Fibroblast of villous mesenchyme (primary cell): ENCODE measurements at regions not wholly inside any gene's neighbourhood (a gene's known extent, or its start where the extent isn't known, plus 50 kb on each side); places are given as distances from the start of the nearest gene placed in this dataset.
"Not testable (repeated sequence)": the region's sequence is repeated elsewhere in the genome, so short reads cannot be mapped to it uniquely, and the experiment has no call there.

Experiments
- DNase-seq: peaks from one replicate; pipeline ENCODE4 v3.0.0-alpha.2; 2010; ENCODE audit warnings: low read depth
- H3K4me3 ChIP-seq: 2 replicates; pipeline ENCODE4 v1.5.1; 2011; ENCODE audit warnings: low read depth, mild to moderate bottlenecking, low read length
- TF ChIP-seq, protein P1 (sequence below): IDR thresholded peaks from 2 replicates; pipeline ENCODE4 v1.5.1; 2012; ENCODE audit warnings: low read depth, mild to moderate bottlenecking, low read length; ENCODE audit not compliant: insufficient read depth

DNA sequence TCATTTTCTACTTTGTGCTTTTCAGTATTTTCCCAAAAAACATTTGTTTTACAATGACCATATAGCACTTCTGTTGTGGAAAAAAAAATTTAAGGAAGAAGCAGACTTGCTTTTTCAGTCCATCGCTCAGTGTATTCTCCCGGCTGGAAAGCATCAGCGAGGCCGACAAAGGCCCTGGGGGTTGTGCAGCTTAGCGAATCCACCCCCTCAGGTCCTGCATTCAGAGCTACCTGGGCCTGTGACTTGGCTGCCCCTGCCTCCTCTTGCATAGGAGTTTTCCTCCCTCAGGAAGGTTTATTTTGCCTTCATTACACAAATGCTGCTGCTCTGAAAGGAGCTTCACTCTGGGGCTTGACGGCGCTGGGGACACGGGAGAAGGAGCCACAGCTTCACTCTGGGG is 244.4 kb upstream of the MGAT5 start:
- no peak for DNase-seq
- TF ChIP-seq, protein P1, sequence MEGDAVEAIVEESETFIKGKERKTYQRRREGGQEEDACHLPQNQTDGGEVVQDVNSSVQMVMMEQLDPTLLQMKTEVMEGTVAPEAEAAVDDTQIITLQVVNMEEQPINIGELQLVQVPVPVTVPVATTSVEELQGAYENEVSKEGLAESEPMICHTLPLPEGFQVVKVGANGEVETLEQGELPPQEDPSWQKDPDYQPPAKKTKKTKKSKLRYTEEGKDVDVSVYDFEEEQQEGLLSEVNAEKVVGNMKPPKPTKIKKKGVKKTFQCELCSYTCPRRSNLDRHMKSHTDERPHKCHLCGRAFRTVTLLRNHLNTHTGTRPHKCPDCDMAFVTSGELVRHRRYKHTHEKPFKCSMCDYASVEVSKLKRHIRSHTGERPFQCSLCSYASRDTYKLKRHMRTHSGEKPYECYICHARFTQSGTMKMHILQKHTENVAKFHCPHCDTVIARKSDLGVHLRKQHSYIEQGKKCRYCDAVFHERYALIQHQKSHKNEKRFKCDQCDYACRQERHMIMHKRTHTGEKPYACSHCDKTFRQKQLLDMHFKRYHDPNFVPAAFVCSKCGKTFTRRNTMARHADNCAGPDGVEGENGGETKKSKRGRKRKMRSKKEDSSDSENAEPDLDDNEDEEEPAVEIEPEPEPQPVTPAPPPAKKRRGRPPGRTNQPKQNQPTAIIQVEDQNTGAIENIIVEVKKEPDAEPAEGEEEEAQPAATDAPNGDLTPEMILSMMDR = no peak
- no peak overlapping the region for H3K4me3 ChIP-seq

DNA sequence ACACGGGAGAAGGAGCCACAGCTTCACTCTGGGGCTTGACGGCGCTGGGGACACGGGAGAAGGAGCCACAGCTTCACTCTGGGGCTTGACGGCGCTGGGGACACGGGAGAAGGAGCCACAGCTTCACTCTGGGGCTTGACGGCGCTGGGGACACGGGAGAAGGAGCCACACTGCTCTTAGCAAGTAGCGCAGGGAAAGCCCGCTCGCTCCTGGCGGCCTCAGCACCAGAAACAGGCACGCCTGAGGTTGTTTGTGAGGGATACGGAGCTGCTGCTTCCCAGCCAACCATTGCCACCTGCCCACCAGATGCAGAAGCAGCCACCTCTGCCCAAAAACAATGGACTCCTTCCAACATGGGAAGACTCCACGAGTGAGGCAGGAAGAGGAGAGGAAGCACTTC is 244.0 kb upstream of the MGAT5 start:
- not testable (repeated sequence) for DNase-seq, H3K4me3 ChIP-seq

DNA sequence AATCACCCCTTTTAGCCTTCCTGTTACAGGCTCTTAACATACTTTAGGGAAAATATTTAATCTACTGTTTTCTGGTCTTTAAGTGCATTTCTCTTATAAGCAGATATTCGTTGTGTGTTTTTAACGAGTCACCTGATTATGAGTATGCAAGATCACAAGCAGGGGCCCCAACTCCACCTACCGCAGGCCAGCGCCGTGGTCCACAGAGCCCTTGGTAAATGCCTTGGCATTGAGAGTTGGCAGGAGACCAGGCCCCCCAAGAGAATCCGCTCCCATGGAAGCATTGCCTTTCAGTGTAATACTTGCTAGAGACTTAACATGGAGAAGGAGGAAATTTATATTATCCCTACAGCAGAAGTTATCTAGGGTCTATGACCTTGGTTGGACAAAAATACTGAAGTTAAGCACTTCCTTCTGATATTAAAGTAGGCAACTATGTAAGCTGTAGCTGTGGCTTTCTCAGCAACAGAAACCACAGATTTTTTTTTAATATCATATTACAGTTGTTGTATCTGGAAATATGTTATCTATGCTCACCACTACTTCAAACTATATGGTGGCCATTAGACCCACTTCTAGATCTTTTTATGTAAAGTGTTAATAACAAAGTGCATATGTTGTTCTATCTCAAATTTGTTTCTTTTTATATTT is 241.8 kb upstream of the MGAT5 start:
- no peak for DNase-seq

DNA sequence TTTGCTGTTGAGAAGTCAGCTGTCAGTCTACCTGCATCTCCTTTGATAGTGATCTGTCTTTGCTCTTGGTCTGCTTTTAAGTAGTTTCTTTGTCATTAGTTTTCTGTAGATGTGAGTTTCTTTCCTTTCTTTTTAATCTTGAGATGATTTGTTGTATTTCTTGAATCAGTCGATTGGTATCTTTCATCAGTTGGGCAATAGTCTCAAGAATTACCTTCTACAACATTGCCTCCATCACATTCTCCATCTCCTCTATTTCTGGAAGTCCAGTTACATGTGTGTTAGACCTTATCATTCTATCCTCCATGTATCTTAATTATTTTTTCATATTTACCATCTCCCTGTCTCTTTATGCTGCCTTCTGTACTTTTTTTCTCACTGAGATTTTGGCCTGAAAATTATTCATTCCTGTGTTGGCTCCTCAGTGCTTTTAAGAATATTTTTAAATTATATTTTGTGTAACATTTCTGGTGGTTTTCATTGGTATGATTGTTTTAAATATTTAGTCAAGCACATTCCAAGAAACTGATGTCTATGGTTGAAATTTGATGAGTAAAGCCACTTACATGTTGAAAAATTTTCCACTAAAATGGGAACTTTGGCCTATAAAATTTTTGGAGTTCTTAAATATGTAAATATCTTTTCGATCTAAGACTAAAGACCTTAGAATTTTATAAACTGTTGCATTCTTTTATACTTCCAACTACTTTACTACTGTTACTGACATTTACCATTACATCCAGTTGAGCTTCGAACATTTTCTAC is 239.5 kb upstream of the MGAT5 start:
- no peak overlapping the region for H3K4me3 ChIP-seq
- TF ChIP-seq, protein P1 = no peak
- peak; percentile 44 for DNase-seq

More for the DNA sequence above, 241.8 kb upstream of the MGAT5 start:
- no peak overlapping the region for H3K4me3 ChIP-seq
- TF ChIP-seq, protein P1 = no peak

DNA sequence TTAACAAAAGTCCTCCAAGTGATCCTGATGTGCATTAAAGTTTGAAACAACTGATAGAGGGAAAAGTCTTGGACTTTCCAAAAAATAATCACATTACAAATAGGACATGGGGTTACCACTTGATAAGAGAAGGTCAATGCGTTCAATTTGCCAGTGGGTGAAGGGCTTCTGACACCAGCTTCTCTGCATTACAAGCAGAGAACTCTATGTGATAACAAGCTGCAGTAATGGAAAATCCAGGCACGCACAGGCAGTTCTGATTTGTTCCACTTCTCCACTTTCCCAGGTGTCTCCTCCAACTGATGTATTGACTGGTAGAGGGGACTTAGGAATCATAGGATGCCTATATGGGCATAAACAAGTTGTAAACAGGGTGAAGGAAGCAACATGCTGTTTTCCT is 234.0 kb upstream of the MGAT5 start:
- no peak overlapping the region for H3K4me3 ChIP-seq
- TF ChIP-seq, protein P1 = no peak
- DNase-seq = no peak

DNA sequence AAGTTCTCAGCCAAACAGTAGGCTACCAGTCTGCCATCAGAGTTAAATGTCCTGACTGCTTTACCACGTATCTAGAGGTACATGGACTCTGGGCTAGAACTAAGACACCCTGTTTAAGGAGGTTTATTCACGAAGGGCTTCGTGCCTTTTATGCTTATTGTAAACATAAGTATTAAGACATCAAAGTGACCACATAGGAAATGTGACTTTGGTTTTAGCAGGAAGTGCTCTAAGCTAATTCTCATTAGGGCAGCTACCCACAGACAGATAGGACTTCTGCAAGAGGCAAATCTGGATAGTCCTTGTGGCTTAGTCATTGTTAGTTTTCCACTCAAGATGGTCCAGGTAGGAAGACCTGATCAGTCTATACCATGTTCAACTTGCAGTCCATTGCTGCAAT is 233.3 kb upstream of the MGAT5 start:
- no peak overlapping the region for H3K4me3 ChIP-seq
- no peak for DNase-seq
- TF ChIP-seq, protein P1 = no peak

DNA sequence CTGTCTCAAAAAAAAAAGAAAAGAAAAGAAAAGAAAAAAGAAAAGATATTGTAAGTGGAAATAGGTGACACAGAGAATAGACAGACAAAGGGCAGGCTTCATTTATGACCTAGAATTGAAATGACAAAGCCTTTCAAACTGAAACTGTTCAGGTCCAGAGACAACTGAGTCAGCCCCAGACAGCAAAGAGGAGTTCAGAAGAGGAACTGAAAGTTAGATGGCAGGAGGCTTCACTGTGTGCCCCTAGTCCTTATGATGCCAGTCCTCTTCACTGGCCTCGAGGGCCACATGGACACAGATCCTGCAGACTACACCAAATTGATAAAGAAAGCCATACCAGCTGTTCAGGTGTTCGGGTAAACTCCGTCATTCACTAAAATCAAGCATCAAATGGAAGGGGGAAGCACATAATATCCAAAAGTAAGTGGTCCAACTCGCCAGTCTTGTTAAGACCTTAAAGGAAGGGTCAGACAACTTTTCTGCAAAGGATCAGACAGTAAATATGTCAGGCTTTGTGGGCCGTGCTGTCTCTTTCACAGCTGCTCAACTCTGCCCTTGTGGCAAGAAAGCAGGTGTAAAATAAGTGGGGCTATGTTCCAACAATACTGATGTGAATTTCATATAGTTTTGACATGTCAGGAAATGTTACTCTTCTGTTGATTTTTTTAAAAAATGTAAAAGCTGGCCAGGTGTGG is 231.9 kb upstream of the MGAT5 start:
- TF ChIP-seq, protein P1 = no peak
- no peak overlapping the region for H3K4me3 ChIP-seq
- no peak for DNase-seq
